SK-MEL-5 (cell line): ENCODE measurements at regions not wholly inside any gene's neighbourhood (a gene's known extent, or its start where the extent isn't known, plus 50 kb on each side); places are given as distances from the start of the nearest gene placed in this dataset.
A peak's percentile ranks its signal among the peaks of the same experiment; 100 is the strongest.

Experiments used
- DNase-seq: peaks from one replicate; pipeline ENCODE4 v3.0.0-alpha.2; 2016; ENCODE audit warnings: low read depth, low spot score
- in situ Hi-C: cut with HindIII; loops from 2 replicates; pipeline ENCODE4 v1.10.0; 2016; ENCODE audit warnings: low sequenced_read_pairs, high pct_unique_total_duplicates, low pct_unique_long_range_greater_than_20kb

- peak; percentile 57 for DNase-seq
Measured at GRCh38 chr4:144501231-144501780, 144.7 kb upstream of the HHIP start.

GRCh38 chr4:144504883-144505282 lies 141.1 kb upstream of the HHIP start:
- in situ Hi-C loops, result no loop called here
- DNase-seq, result no peak

More at GRCh38 chr4:144501231-144501780, 144.7 kb upstream of the HHIP start:
- in situ Hi-C loops, result no loop called here

- in situ Hi-C loops, result no loop called here
- no peak for DNase-seq
Measured at GRCh38 chr4:144507311-144508101, 138.4 kb upstream of the HHIP start.

- in situ Hi-C loops, result no loop called here
- no peak for DNase-seq
Measured at GRCh38 chr4:144509088-144510015, 136.6 kb upstream of the HHIP start.

- no peak for DNase-seq
- in situ Hi-C loops, result no loop called here
Measured at GRCh38 chr4:144514736-144515135, 131.2 kb upstream of the HHIP start.

GRCh38 chr4:144518181-144518895 lies 127.6 kb upstream of the HHIP start:
- in situ Hi-C loops, result no loop called here
- DNase-seq, result no peak

- in situ Hi-C loops, result no loop called here
- no peak for DNase-seq
Measured at GRCh38 chr4:144531841-144532240, 114.1 kb upstream of the HHIP start.

GRCh38 chr4:144547678-144548298 lies 98.2 kb upstream of the HHIP start:
- in situ Hi-C loops, result no loop called here
- DNase-seq, result no peak

- in situ Hi-C loops, result no loop called here
- DNase-seq, result no peak
Measured at GRCh38 chr4:144556636-144557035, 89.3 kb upstream of the HHIP start.

- in situ Hi-C loops, result no loop called here
- DNase-seq, result no peak
Measured at GRCh38 chr4:144557404-144557803, 88.6 kb upstream of the HHIP start.

GRCh38 chr4:144562019-144562705 lies 83.8 kb upstream of the HHIP start:
- DNase-seq, result no peak
- in situ Hi-C loops, result no loop called here

GRCh38 chr4:144564358-144564757 lies 81.6 kb upstream of the HHIP start:
- no peak for DNase-seq
- in situ Hi-C loops, result no loop called here

GRCh38 chr4:144565527-144566195 lies 80.3 kb upstream of the HHIP start:
- in situ Hi-C loops, result no loop called here
- DNase-seq, result no peak

GRCh38 chr4:144572660-144573059 lies 73.3 kb upstream of the HHIP start:
- peak; percentile 52 for DNase-seq
- in situ Hi-C loops, result no loop called here

GRCh38 chr4:144574000-144574399 lies 72.0 kb upstream of the HHIP start:
- no peak for DNase-seq
- in situ Hi-C loops, result no loop called here

GRCh38 chr4:144574509-144574908 lies 71.4 kb upstream of the HHIP start:
- in situ Hi-C loops, result no loop called here
- DNase-seq, result no peak
